ENCODE measurements at regions not wholly inside any gene's neighbourhood (a gene's known extent, or its start where the extent isn't known, plus 50 kb on each side); places are given as distances from the start of the nearest gene placed in this dataset.

- H3K4me3 ChIP-seq (ENCODE audit: low read length), result no peak overlapping the region
- TF ChIP-seq CTCF (conservative IDR thresholded peaks at IDR 0.05; ENCODE audit: low read depth, low read length), result no peak
- DNase-seq (ENCODE audit: low read depth), result no peak
Observed at GRCh38 chr2:129133692-129134641, 815.3 kb upstream of the HS6ST1 start.

- no peak overlapping the region for H3K4me3 ChIP-seq (ENCODE audit: low read length)
- DNase-seq (ENCODE audit: low read depth), result no peak
- no peak for TF ChIP-seq CTCF (conservative IDR thresholded peaks at IDR 0.05; ENCODE audit: low read depth, low read length)
Observed at GRCh38 chr2:129135017-129135416, 816.3 kb upstream of the HS6ST1 start.

GRCh38 chr2:129139380-129139779 lies 820.7 kb upstream of the HS6ST1 start:
- no peak overlapping the region for H3K4me3 ChIP-seq (ENCODE audit: low read length)
- no peak for TF ChIP-seq CTCF (conservative IDR thresholded peaks at IDR 0.05; ENCODE audit: low read depth, low read length)
- DNase-seq (ENCODE audit: low read depth), result no peak

- DNase-seq (ENCODE audit: low read depth), result no peak
- no peak for TF ChIP-seq CTCF (conservative IDR thresholded peaks at IDR 0.05; ENCODE audit: low read depth, low read length)
- no peak overlapping the region for H3K4me3 ChIP-seq (ENCODE audit: low read length)
Observed at GRCh38 chr2:129142465-129142864, 823.8 kb upstream of the HS6ST1 start.

- H3K4me3 ChIP-seq (ENCODE audit: low read length), result no peak overlapping the region
- no peak for DNase-seq (ENCODE audit: low read depth)
- TF ChIP-seq CTCF (conservative IDR thresholded peaks at IDR 0.05; ENCODE audit: low read depth, low read length), result no peak
Observed at GRCh38 chr2:129144082-129144791, 825.6 kb upstream of the HS6ST1 start.

- H3K4me3 ChIP-seq (ENCODE audit: low read length), result no peak overlapping the region
- no peak for TF ChIP-seq CTCF (conservative IDR thresholded peaks at IDR 0.05; ENCODE audit: low read depth, low read length)
- DNase-seq (ENCODE audit: low read depth), result peak; percentile 7
Observed at GRCh38 chr2:129152514-129152913, 827.0 kb upstream of the RAB6C start.

Data from retinal pigment epithelial cell (primary cell).